Astrocyte of the hippocampus (primary cell): ENCODE measurements at regions not wholly inside any gene's neighbourhood (a gene's known extent, or its start where the extent isn't known, plus 50 kb on each side); places are given as distances from the start of the nearest gene placed in this dataset.

Experiments used
- DNase-seq: peaks from one replicate; pipeline ENCODE4 v3.0.0; 2011; ENCODE audit warnings: low read depth, low spot score

GRCh38 chr10:1963341-1963740, 226.0 kb upstream of the ADARB2 start:
- no peak for DNase-seq

GRCh38 chr10:1961989-1962388, 224.7 kb upstream of the ADARB2 start:
- DNase-seq, result no peak

GRCh38 chr10:1960982-1961381, 223.7 kb upstream of the ADARB2 start:
- DNase-seq, result no peak

- DNase-seq, result no peak
These were observed 219.7 kb upstream of the ADARB2 start for GRCh38 chr10:1957057-1957456.

- no peak for DNase-seq
These were observed 217.0 kb upstream of the ADARB2 start for GRCh38 chr10:1954300-1954699.

GRCh38 chr10:1952126-1953095, 215.1 kb upstream of the ADARB2 start:
- no peak for DNase-seq

- DNase-seq, result no peak
These were observed 213.6 kb upstream of the ADARB2 start for GRCh38 chr10:1950803-1951495.

- no peak for DNase-seq
These were observed 210.2 kb upstream of the ADARB2 start for GRCh38 chr10:1947464-1948003.

GRCh38 chr10:1944487-1944886, 207.2 kb upstream of the ADARB2 start:
- DNase-seq, result no peak

- no peak for DNase-seq
These were observed 205.2 kb upstream of the ADARB2 start for GRCh38 chr10:1942478-1942877.

- DNase-seq, result no peak
These were observed 201.7 kb upstream of the ADARB2 start for GRCh38 chr10:1939016-1939415.

- DNase-seq, result no peak
These were observed 201.0 kb upstream of the ADARB2 start for GRCh38 chr10:1938317-1938716.

GRCh38 chr10:1935912-1936311, 198.6 kb upstream of the ADARB2 start:
- no peak for DNase-seq

- peak; percentile 15 for DNase-seq
These were observed 195.9 kb upstream of the ADARB2 start for GRCh38 chr10:1933215-1933614.

- no peak for DNase-seq
These were observed 195.4 kb upstream of the ADARB2 start for GRCh38 chr10:1932692-1933094.

GRCh38 chr10:1928606-1929005, 191.3 kb upstream of the ADARB2 start:
- no peak for DNase-seq

GRCh38 chr10:1923998-1924397, 186.7 kb upstream of the ADARB2 start:
- no peak for DNase-seq

GRCh38 chr10:1923586-1923985, 186.3 kb upstream of the ADARB2 start:
- DNase-seq, result no peak

GRCh38 chr10:1920941-1921340, 183.6 kb upstream of the ADARB2 start:
- DNase-seq, result no peak

- DNase-seq, result no peak
These were observed 182.8 kb upstream of the ADARB2 start for GRCh38 chr10:1920127-1920526.

GRCh38 chr10:1911771-1912170, 174.4 kb upstream of the ADARB2 start:
- DNase-seq, result no peak

GRCh38 chr10:1903982-1904381, 166.7 kb upstream of the ADARB2 start:
- DNase-seq, result no peak

- no peak for DNase-seq
These were observed 158.8 kb upstream of the ADARB2 start for GRCh38 chr10:1896153-1896552.
